Glomerular endothelial cell (primary cell): ENCODE measurements at regions not wholly inside any gene's neighbourhood (a gene's known extent, or its start where the extent isn't known, plus 50 kb on each side); places are given as distances from the start of the nearest gene placed in this dataset.
"Not testable (repeated sequence)": the region's sequence is repeated elsewhere in the genome, so short reads cannot be mapped to it uniquely, and the experiment has no call there.

Experiments
- DNase-seq: peaks from one replicate; pipeline ENCODE4 v3.0.0-alpha.2; 2011; ENCODE audit warnings: low read depth, low spot score; ENCODE audit errors: extremely low read depth

DNA sequence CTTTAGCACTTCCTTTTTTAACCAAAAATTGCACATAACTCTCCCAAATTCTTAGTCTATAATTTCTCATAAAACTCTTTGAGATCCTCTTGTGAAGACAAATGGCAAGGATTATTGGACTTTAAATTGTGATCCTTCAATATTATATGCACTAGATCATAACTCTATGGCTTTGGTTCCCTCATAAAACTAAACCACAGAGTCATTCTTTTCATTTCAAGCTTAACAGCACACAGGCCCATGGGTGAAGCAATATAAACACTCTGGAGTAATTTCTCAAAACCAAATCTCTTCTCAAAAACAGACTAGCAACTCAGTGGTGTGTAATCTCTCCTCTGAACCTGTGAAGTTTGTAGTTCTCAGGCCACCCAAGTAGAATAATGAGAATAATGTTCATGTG, 171.0 kb upstream of the NECTIN3 start:
- DNase-seq: no peak

DNA sequence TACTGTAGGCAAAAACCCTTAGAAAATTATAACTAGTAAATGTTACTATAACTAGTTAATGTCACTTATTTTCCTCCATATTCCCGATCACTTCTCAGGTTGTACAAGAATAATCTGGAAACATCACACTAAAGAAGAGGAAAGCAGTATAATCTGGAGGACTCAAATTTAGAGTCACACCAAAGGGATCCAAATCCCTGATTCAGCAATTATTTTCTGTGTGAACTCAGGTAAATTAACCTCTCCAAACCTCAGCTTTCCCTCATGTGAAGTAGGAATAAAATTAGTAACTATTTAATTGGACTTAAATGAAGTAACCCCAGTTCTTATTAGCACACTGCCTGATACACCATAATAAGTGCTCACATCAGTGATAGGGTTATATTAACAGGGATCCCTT, 170.1 kb upstream of the NECTIN3 start:
- DNase-seq: no peak

DNA sequence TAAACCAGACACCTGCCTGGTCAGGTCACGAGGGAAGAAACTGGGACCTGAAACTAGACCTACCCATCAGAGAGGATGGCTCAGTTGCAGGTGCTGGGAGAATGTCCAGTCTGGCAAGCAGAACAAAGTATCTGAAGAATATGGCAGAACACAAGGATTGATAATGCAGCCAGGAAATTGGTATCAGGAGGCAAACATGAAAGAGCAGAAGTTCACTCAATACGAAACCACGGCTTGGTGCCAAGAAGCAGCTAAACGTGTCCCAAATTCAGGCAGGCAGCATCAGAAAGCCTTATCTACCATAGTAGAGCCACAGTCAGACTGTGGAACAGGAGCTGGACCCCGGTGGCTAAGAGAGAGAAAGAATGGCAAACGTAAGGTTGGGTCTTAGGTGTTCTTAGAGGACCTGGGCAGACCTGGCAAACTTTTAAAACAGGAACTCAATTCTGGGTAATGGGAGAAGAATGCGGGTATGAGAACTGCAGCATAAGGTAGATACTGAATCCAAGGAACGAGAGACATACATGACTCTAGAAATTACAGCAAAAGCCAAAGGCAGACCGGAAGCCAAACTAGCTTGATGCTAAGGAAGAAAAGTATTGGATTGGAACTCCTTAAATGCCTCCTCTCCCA, 169.0 kb upstream of the NECTIN3 start:
- no peak for DNase-seq

DNA sequence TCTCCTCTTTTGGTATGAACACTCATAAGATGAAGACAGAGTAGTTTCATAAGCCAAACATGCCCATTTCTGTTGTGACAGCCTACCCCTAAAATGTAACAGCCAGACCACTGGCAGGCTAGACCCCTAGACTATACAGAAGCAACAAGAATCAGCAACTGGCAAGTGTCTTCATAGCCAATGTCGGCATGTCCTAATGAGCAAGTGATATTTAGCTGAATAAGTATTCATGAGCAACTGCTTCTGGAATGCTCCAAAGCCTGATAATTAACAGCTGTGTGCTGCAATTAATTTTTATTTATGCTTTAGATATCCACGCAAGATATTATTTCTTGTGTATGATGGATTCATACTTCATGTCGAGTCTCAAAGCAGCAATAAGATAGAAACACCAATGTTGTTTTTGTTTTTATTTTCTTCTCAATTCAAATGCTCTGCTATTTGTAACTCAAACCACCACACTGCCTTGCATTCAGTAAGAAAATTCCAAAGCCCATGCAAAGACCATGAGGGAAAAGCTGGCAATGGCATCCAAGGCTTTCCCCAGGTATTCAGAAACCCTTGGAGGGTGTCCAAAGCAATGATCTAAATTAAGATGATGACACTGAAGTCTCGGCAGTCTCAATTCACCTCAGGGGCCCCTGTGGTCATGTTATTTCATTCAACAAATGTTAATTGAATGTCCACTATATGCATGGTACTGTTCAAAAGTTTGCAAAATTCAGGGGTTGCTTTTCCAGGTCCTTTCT, 167.7 kb upstream of the NECTIN3 start:
- no peak for DNase-seq

DNA sequence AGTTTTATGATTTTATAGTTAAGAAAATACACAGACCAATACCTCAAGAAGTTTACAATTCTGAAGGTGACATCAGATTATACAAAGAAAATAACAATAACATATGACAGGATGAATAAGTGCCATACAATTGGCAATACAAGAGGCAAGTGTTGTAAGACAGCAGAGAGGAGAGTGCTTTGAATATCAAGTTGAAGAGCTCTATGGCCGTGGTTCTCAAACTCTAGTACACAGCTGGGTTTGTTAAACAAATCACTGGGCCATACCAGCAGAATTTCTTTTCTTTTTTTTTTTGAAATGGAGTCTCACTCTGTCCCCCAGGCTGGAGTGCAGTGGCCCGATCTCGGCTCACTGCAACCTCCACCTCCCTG, 167.1 kb upstream of the NECTIN3 start:
- DNase-seq: no peak

DNA sequence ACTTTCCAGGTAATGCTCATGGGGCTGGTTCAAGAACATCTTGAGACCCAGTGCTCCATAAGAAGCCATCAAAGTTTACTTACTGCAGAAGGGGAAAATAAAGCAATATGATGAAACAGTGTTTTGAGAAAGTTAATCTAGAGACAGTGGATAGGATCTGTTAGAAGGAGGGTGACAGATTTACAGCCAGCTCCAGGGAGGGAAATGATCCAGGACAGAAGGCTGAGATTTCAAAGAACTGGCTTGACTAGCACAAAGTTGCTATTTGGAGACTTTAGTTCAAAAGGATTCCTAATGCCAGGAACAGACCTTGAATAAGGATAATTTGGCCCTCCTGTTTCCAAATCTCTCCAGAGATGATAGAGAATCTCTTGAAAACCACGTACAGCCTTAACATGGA, 166.5 kb upstream of the NECTIN3 start:
- DNase-seq: no peak

DNA sequence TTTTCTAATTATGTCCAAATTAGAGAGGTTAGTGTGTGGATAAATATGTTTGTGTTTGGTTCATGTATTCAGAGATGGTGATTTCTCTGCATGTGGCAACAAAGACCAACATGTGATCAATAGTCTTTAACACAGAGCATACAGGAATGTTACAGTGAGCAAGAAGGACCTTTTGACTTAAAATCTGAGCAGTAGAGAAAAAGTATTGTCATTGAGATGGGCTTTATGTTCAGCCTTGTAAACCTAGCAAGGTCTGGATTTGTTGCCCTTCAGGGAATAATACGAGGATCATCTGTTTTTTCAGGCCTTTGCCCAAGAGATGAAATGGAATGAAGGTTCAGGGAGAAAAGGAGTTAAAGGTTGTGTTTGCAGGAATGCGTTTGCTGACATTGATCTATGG, 161.8 kb upstream of the NECTIN3 start:
- no peak for DNase-seq

DNA sequence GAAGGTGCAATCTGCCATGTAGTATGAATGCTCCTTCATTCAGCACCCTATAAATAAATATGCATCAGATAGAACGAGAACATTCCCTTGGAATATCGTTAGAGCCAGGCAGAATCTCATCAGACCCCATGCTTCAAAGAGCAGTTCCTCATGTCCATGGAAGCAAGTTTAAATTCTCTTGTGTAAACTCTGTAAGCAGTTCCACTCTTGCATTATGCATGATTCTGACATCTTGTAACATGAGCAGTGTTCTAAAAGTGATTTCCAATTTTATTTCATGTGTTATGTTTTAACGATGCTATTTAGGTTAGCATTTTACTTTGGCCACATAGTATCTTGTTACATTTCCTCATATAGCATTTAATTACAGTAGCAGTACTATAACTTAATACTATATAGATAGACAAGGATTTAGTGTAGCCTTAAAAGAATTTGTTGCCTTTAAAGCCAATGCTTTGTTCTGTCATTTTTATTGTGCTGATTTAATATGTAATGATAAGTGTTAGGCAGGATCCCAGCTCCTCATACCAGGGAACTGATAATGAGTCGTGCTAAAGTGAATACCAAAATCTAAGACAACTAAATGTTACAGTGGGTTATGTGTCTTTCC, 161.2 kb upstream of the NECTIN3 start:
- no peak for DNase-seq

DNA sequence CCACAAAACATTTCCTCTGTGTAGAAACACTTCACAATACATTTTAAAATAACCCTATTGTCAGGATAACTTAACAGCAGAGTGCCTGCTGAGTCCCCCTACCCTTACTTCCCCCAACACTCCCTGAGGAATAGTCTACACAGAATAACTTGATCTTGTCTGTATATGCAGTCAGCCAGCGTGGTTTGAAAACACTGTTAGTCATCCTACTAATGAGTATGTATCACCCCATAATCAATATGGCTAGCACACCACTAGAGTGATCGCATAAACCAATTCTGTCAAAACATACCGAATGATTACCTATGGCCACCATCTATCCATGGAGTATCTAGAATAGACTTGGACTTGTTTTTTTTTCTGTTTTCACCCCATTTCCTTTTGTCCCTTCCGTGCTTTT, 152.7 kb upstream of the NECTIN3 start:
- no peak for DNase-seq

DNA sequence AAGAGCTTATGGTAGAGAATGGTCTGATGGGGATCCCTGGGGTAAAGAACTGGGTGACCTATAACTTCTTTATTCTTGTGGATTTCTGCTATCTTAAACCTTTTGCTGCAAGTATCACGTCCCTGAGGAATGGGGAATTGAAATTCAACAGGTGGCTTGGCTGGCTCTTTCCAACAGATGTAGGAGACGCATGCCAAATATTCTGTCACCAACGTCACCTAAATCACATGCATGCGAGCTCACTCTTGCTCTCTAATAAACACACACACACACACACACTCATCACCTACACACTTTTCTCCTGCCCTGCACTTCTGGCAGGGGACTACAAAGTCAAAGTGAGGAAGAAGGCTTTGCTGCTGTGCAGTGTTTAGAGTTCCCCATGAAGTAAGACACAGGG, 145.8 kb upstream of the NECTIN3 start:
- DNase-seq: no peak

DNA sequence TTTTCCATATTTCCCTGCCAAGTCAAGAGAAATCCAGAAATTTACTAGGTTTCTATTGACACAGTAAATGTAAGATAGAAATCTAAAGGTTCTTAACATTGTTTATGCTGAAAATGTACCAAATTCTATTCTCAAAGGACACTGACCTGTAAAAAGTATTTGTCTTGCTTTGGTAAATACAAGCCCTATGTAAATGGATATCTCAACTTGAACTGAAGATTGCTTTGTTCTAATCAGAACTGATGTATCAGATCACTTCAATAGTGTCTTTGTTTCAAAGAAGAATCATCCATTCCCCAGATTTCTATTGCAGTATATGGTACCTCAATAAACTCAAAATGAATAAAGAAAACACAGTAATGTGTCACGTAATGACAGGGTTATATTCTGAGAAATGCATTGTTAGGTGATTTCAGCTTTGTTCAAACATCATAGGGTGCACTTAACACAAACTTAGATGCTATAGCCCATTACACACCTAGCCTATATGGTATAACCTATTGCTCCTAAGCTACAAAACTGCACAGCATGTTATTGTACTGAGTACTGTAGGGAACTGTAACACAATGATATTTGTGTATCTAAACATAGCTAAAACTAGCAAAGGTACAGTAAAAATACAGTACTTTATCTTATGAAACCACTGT, 143.5 kb upstream of the NECTIN3 start:
- DNase-seq: no peak

DNA sequence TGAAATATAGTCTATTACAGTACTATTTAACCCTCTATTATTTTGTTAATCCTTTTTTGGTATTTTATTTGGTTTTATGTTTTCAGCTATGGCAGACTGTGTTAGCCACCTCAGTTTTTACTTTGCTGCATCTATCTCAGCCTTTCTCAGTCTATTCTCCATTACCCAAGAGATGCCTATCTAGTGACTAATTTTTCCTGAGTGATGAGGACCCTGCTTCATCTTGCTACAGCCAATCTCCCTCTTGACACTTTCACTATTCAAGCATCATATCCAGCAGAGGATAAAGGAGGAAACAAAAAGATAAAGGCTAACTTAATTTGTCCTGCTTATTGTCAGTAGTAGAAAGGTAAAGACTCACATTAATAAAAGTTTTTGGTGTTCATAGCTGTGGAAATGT, 141.8 kb upstream of the NECTIN3 start:
- no peak for DNase-seq

DNA sequence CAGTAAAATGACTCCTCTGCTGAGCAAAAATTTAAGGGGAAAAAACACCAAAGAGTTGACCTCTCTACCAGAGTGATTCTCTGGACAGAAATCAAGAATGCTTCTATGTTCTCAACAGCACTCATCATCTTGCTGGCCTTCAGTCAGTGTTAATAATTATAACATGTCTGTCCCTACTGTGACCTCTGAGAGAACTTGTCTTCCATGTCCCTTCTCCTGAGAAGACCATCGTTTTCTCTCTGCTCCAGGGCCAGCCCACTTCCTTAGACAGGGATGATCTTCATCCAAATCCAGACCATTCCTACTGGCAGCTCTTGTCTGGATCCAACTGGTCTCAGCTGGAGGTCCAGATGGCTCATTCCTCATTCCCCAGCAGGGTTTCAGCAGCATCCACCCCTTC, 139.0 kb upstream of the NECTIN3 start:
- no peak for DNase-seq

DNA sequence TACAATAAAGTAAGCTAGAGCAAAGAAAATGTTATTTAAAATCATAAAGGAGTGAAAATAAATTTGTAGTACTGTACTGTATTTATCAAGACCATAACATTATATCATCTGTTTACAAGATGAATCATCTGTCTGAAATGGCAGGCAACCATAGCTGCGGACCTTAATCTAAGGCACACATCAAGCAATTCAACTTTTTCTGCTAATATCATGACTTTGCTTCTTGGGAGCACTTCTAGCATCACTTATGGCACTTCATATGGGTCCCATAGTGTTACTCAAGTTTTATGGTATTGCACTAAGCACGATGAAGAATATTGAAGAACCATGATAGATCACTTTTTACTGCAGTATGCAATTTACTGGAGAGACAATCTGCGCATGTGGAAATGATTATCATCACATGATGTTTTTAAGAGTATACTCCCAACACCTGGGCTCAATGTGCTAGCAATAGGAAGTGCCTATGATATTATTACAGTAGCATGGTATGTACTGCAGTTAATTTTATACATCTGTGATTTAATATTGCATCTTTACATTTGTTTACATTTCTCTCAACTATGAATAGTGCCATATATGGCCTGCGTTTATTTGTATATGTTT, 137.7 kb upstream of the NECTIN3 start:
- DNase-seq: no peak

DNA sequence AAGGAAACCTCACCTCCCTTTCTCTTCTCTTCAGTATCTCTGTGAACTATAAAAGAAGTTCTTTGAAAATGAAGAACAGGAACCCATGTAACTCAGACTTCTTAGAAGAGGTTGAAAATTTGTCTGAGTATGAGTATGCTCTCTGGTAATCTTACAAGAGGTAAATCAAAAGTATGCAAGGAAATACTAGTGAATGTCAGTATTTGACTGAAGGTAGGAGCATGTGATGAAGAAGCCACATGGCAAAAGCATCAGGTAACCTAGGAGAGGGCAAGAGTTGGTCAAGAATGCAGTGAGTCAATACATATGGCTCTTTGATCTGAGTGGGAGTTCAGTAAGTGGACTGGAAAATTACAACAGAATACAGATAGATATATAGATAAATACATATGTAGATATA, 133.0 kb upstream of the NECTIN3 start:
- no peak for DNase-seq

DNA sequence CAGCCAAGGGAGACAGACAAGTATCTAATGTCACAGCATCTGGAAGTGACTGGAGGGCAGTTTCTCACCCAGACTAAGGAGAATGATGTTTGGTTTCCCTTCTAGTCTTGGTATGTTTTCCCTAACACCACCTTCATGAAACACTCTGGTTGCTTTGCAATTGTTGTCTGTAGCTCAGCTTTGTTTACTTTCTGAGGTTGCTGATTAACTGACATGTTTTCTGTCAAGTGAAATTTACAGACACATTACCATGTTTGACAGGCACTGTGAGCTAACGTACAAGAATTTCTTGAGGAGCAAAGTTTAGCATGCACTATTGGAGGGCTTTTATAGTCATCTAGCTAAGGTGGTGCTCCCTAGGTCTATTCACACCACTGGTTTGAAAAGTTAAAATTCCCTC, 131.6 kb upstream of the NECTIN3 start:
- no peak for DNase-seq

DNA sequence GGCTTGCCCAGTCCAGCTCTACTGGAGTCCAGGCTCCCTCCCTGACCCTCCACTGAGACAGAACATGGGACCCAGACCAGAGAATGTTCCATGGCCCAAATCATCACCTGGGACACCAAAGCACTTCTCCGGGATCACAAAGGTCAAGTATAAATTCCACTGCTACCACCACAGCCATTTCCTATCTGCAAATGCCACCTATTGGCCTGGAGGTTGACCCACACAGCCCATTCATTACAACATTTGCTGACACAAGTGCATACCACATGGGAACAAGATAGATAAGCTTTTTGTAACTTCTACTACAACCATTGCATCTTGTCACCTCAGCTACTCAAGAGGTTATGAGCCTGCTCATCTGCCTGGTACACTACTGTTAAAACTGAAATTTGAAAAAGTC, 126.8 kb upstream of the NECTIN3 start:
- no peak for DNase-seq

DNA sequence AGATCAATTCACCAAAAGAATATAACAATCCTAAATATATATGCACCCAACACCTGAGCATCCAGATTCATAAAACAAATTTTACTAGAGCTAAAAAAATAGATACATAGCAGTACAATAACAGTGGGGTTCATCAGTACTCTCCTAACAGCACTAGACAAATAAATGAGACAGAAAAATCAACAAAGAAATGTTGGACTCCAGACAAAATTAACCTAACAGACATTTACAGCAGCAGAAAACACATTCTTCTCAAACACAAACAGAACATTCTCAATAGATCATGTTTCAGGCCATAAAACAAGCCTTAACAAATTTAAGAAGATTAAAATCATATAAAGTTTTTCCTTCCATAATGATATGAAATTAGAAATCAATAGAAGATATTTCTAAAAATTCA, 124.8 kb upstream of the NECTIN3 start:
- DNase-seq: no peak

DNA sequence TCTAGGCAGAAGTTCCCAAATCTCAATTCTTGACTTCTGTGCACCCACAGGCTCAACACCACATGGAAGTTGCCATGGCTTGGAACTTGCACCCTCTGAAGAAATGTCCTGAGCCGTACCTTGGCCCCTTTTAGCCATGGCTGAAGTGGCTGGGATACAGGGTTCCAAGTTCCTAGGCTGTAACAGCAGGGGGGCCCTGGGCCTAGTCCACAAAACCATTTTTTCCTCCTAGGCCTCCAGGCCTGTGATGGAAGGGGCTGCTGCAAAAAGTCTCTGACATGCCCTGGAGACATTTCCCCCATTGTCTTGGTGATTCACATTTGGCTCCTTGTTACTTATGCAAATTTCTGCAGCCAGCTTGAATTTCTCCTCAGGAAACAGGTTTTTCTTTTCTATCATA, 122.4 kb upstream of the NECTIN3 start:
- not testable (repeated sequence) for DNase-seq

DNA sequence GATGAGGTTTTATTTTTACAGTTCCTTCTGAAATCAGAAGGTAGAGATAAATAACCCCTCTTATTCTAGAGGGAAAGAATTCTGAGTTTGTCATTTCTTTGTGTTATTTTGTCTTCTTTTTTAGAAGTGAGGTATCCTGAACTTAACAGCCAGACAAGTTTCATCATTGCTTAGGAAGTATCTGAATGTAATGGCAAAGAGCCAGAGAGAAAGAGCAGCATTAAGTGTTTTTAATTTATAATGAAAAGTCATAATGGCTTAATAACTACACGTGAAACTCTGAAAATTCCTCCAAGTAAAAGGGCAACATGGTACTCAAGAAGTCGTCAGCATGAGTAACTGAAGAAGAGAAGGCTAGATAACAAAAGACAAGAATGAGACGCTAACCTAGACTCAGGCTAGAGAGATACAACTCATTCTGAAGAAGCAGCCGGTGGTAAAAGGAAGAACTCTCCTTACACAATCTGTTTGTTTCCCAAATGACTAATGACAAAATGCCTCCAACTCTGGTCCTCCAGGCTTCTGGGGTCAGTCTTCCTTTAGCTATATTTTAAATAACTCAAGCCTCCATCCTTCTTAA, 116.2 kb upstream of the NECTIN3 start:
- no peak for DNase-seq

DNA sequence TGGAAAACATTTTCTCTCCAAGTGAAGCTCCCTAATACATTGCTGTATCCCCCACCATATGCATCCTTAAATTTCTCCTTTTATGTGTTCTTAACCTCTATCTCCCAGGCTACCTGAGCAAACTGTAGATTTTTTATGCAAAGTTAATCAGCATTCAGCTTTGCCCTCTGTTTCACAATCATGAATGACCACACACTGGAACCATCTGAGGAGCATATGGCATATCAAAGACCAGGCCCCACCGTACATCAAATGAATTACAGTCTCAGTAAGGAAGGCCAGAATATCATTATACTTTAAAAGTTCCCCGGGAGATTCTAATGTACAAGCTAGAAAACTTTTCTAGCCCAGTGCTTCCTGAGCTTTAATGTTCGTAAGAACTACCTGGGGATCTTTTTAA, 115.5 kb upstream of the NECTIN3 start:
- DNase-seq: no peak
